ENCODE measurements at regions not wholly inside any gene's neighbourhood (a gene's known extent, or its start where the extent isn't known, plus 50 kb on each side); places are given as distances from the start of the nearest gene placed in this dataset.

- WGBS, 3 donors: 79 to 81% (median 79%) methylated on average over 4 of the region's 4 CpGs
- H3K9me3 ChIP-seq: no peaks in the 10 kb centered on the region
- no peak overlapping the region for H3K27ac ChIP-seq
- ATAC-seq: no peak
- H3K4me1 ChIP-seq: no peaks in the 10 kb centered on the region
- peaks cover 0 to 6% (median 0%) of the 10 kb centered on the region in 3 donors for H3K27me3 ChIP-seq (ENCODE audit: insufficient read depth in 3 of 3, low read length in 2 of 3)
- no peak for DNase-seq
- intact Hi-C loops (cut with DNase I): no loop called here
- no peaks in the 10 kb centered on the region for H3K36me3 ChIP-seq (ENCODE audit: insufficient read depth in 1 of 2, low read depth in 1 of 2)
- TF ChIP-seq CTCF (IDR thresholded peaks at IDR 0.05): no peak
- no peak overlapping the region for H3K4me3 ChIP-seq
Measured at GRCh38 chr16:22632606-22633005, 121.9 kb downstream of the NPIPB5 start.

GRCh38 chr16:22633280-22633679 is 122.6 kb downstream of the NPIPB5 start:
- no peaks in the 10 kb centered on the region for H3K9me3 ChIP-seq
- H3K36me3 ChIP-seq (ENCODE audit: insufficient read depth in 1 of 2, low read depth in 1 of 2): no peaks in the 10 kb centered on the region
- no peak for ATAC-seq
- intact Hi-C loops (cut with DNase I): no loop called here
- no peak overlapping the region for H3K27ac ChIP-seq
- H3K4me3 ChIP-seq: no peak overlapping the region
- no peak for TF ChIP-seq CTCF (IDR thresholded peaks at IDR 0.05)
- DNase-seq: no peak
- 80 to 82% (median 81%) methylated on average over 5 of the region's 5 CpGs for WGBS, 3 donors
- H3K4me1 ChIP-seq: no peaks in the 10 kb centered on the region
- H3K27me3 ChIP-seq (ENCODE audit: insufficient read depth in 3 of 3, low read length in 2 of 3): peaks cover 0 to 6% (median 0%) of the 10 kb centered on the region in 3 donors

- peaks cover 0 to 6% (median 0%) of the 10 kb centered on the region in 3 donors for H3K27me3 ChIP-seq (ENCODE audit: insufficient read depth in 3 of 3, low read length in 2 of 3)
- no peak for TF ChIP-seq CTCF (IDR thresholded peaks at IDR 0.05)
- no peak overlapping the region for H3K4me3 ChIP-seq
- 49 to 58% (median 52%) methylated on average over 3 of the region's 3 CpGs for WGBS, 3 donors
- no peak for DNase-seq
- intact Hi-C loops (cut with DNase I): no loop called here
- no peaks in the 10 kb centered on the region for H3K9me3 ChIP-seq
- ATAC-seq: no peak
- no peaks in the 10 kb centered on the region for H3K36me3 ChIP-seq (ENCODE audit: insufficient read depth in 1 of 2, low read depth in 1 of 2)
- no peak overlapping the region for H3K27ac ChIP-seq
- H3K4me1 ChIP-seq: no peaks in the 10 kb centered on the region
Measured at GRCh38 chr16:22633799-22634198, 123.1 kb downstream of the NPIPB5 start.

- intact Hi-C loops (cut with DNase I): no loop called here
- H3K27ac ChIP-seq: no peak overlapping the region
- no peaks in the 10 kb centered on the region for H3K36me3 ChIP-seq (ENCODE audit: insufficient read depth in 1 of 2, low read depth in 1 of 2)
- ATAC-seq: no peak
- no peak overlapping the region for H3K4me3 ChIP-seq
- H3K27me3 ChIP-seq (ENCODE audit: insufficient read depth in 3 of 3, low read length in 2 of 3): peaks cover 0 to 6% (median 0%) of the 10 kb centered on the region in 3 donors
- H3K4me1 ChIP-seq: no peaks in the 10 kb centered on the region
- no peaks in the 10 kb centered on the region for H3K9me3 ChIP-seq
- no peak for TF ChIP-seq CTCF (IDR thresholded peaks at IDR 0.05)
- no peak for DNase-seq
Measured at GRCh38 chr16:22634954-22635353, 124.3 kb downstream of the NPIPB5 start.

GRCh38 chr16:22635357-22635761 is 124.7 kb downstream of the NPIPB5 start:
- H3K4me1 ChIP-seq: no peaks in the 10 kb centered on the region
- DNase-seq (no peak), ATAC-seq (no peak)
- no peaks in the 10 kb centered on the region for H3K36me3 ChIP-seq (ENCODE audit: insufficient read depth in 1 of 2, low read depth in 1 of 2)
- 8 to 12% (median 8%) methylated on average over 2 of the region's 2 CpGs for WGBS, 3 donors
- peaks cover 0 to 6% (median 0%) of the 10 kb centered on the region in 3 donors for H3K27me3 ChIP-seq (ENCODE audit: insufficient read depth in 3 of 3, low read length in 2 of 3)
- no peak for TF ChIP-seq CTCF (IDR thresholded peaks at IDR 0.05)
- H3K4me3 ChIP-seq: no peak overlapping the region
- intact Hi-C loops (cut with DNase I): no loop called here
- no peaks in the 10 kb centered on the region for H3K9me3 ChIP-seq
- no peak overlapping the region for H3K27ac ChIP-seq
